ENCODE measurements at regions not wholly inside any gene's neighbourhood (a gene's known extent, or its start where the extent isn't known, plus 50 kb on each side); places are given as distances from the start of the nearest gene placed in this dataset.
"Not testable (repeated sequence)": the region's sequence is repeated elsewhere in the genome, so short reads cannot be mapped to it uniquely, and the experiment has no call there.

DNA sequence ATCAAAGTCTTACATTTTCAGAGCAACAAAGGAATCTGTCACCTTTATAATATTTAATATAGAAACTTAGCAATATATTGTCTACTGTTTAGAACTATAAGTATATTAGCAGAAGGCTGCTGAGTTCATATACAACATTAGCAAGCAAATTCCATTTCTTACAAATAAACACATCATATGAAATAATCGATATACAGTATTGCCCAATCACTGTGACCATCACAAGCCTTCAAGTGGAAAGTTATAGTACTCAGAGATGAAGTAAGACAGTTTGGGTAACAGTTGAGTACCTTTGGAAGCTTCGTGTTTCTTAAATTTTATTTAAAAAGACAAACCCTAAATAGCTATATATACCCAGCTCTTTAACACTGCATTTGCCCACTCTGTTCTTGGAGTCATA, 135.2 kb upstream of the IRX1 start:
- DNase-seq (ENCODE audit: low read depth, low spot score) = no peak

DNA sequence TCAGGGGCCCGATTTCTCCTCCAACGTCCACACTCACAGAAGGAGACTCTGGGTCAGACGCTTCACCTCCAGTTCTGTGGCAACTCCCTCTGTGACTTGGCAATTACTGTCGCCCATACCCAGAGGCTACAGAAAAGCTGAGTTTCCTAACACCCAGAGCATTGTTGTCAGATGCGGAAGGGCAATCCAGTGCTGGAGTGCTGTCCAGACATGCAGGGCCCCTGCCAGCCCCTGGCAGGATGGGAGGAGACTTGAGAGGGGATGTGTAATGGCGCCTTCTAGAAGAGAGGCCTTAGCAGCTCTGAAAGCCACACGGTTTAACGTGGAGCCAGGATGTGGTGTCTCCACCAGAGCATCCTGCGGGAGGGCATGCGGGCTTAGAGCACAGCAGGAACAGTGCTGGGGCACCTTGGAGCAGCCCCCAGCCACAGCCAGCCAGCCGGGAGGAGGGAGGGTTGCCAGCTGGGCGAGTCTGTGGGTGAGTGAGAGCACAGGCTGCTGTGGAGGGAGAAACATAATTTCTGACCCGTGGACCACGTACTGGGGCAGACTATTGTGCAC, 139.4 kb upstream of the IRX1 start:
- ChIA-PET CTCF (interaction anchor here (0.6 kb wide), 1 partner anchor 192 kb away, joined by 3 read pairs; no protein-coding TSS in a partner anchor), POLR2A (no interaction called here)
- Histone ChIP-seq H3K27me3 (ENCODE audit: control insufficient read depth, insufficient read depth, low read length) (no peaks in the 10 kb centered on the region), H3K9me3 (ENCODE audit: control insufficient read depth, insufficient read depth, low read depth, low read length) (no peaks in the 10 kb centered on the region), H3K36me3 (ENCODE audit: control insufficient read depth, insufficient read depth, low read length) (no peaks in the 10 kb centered on the region), H3K27ac (ENCODE audit: low read length) (no peak overlapping the region), H3K4me1 (ENCODE audit: control insufficient read depth, insufficient read depth, low read length) (no peaks in the 10 kb centered on the region), H3K4me3 (ENCODE audit: low read depth in 2 of 2, low read length in 2 of 2) (no peak overlapping the region)
- no peak for DNase-seq (ENCODE audit: low read depth, low spot score)
- in situ Hi-C loops (cut with HindIII; ENCODE audit: low pct_unique_long_range_greater_than_20kb, low sequenced_read_pairs) (no loop called here), intact Hi-C loops (cut with micrococcal nuclease; ENCODE audit: unreplicated experiment) (no loop called here)
- no peak for ATAC-seq
- BruUV-seq (replicated peaks) = no TSS peak
- TF ChIP-seq, protein P1, sequence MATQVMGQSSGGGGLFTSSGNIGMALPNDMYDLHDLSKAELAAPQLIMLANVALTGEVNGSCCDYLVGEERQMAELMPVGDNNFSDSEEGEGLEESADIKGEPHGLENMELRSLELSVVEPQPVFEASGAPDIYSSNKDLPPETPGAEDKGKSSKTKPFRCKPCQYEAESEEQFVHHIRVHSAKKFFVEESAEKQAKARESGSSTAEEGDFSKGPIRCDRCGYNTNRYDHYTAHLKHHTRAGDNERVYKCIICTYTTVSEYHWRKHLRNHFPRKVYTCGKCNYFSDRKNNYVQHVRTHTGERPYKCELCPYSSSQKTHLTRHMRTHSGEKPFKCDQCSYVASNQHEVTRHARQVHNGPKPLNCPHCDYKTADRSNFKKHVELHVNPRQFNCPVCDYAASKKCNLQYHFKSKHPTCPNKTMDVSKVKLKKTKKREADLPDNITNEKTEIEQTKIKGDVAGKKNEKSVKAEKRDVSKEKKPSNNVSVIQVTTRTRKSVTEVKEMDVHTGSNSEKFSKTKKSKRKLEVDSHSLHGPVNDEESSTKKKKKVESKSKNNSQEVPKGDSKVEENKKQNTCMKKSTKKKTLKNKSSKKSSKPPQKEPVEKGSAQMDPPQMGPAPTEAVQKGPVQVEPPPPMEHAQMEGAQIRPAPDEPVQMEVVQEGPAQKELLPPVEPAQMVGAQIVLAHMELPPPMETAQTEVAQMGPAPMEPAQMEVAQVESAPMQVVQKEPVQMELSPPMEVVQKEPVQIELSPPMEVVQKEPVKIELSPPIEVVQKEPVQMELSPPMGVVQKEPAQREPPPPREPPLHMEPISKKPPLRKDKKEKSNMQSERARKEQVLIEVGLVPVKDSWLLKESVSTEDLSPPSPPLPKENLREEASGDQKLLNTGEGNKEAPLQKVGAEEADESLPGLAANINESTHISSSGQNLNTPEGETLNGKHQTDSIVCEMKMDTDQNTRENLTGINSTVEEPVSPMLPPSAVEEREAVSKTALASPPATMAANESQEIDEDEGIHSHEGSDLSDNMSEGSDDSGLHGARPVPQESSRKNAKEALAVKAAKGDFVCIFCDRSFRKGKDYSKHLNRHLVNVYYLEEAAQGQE (IDR thresholded peaks at IDR 0.05; ENCODE audit: insufficient read depth in 1 of 2, low read depth in 2 of 2, low read length in 1 of 2) = no peak
- TF ChIP-seq TCF7L2 (IDR thresholded peaks at IDR 0.05; ENCODE audit: low read depth, low read length) (no peak), POLR2AphosphoS5 (IDR thresholded peaks at IDR 0.05; ENCODE audit: low read depth, low read length) (no peak), SIN3A (IDR thresholded peaks at IDR 0.05; ENCODE audit: borderline replicate concordance, insufficient read depth, low read depth, low read length) (no peak)
- TF ChIP-seq, protein P2, sequence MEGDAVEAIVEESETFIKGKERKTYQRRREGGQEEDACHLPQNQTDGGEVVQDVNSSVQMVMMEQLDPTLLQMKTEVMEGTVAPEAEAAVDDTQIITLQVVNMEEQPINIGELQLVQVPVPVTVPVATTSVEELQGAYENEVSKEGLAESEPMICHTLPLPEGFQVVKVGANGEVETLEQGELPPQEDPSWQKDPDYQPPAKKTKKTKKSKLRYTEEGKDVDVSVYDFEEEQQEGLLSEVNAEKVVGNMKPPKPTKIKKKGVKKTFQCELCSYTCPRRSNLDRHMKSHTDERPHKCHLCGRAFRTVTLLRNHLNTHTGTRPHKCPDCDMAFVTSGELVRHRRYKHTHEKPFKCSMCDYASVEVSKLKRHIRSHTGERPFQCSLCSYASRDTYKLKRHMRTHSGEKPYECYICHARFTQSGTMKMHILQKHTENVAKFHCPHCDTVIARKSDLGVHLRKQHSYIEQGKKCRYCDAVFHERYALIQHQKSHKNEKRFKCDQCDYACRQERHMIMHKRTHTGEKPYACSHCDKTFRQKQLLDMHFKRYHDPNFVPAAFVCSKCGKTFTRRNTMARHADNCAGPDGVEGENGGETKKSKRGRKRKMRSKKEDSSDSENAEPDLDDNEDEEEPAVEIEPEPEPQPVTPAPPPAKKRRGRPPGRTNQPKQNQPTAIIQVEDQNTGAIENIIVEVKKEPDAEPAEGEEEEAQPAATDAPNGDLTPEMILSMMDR (IDR thresholded peaks at IDR 0.05) = no peak

More for the DNA sequence above, 135.2 kb upstream of the IRX1 start:
- no TSS peak for BruUV-seq (replicated peaks)
- intact Hi-C loops (cut with micrococcal nuclease; ENCODE audit: unreplicated experiment) (no loop called here), in situ Hi-C loops (cut with HindIII; ENCODE audit: low pct_unique_long_range_greater_than_20kb, low sequenced_read_pairs) (no loop called here)
- no peak for ATAC-seq
- Histone ChIP-seq H3K4me3 (ENCODE audit: low read depth in 2 of 2, low read length in 2 of 2) (no peak overlapping the region), H3K36me3 (ENCODE audit: control insufficient read depth, insufficient read depth, low read length) (no peaks in the 10 kb centered on the region), H3K9me3 (ENCODE audit: control insufficient read depth, insufficient read depth, low read depth, low read length) (0 out of 2 replicates have a peak, but pooled peaks cover 2% of the 10 kb centered on the region), H3K4me1 (ENCODE audit: control insufficient read depth, insufficient read depth, low read length) (no peaks in the 10 kb centered on the region), H3K27me3 (ENCODE audit: control insufficient read depth, insufficient read depth, low read length) (no peaks in the 10 kb centered on the region), H3K27ac (ENCODE audit: low read length) (no peak overlapping the region)
- POLR2A ChIA-PET = no interaction called here
- TF ChIP-seq, protein P1 (IDR thresholded peaks at IDR 0.05; ENCODE audit: insufficient read depth in 1 of 2, low read depth in 2 of 2, low read length in 1 of 2) = no peak
- TF ChIP-seq, protein P2 (IDR thresholded peaks at IDR 0.05) = no peak
- TF ChIP-seq TCF7L2 (IDR thresholded peaks at IDR 0.05; ENCODE audit: low read depth, low read length) (no peak), POLR2AphosphoS5 (IDR thresholded peaks at IDR 0.05; ENCODE audit: low read depth, low read length) (no peak), SIN3A (IDR thresholded peaks at IDR 0.05; ENCODE audit: borderline replicate concordance, insufficient read depth, low read depth, low read length) (no peak)
- CTCF ChIA-PET = no interaction called here

DNA sequence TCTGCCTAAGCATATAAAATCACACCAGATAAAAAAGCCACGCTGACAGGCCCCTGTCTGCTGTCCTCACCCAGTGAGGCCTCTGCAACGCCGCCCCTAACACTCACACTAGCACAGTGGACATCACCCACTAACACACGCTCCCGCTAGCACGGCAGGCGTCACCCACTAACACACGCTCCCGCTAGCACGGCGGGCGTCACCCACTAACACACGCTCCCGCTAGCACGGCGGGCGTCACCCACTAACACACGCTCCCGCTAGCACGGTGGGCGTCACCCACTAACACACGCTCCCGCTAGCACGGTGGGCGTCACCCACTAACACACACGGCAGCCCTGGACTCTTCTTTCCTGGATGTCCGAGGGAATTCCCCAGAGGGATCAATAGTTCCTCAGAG, 141.6 kb upstream of the IRX1 start:
- H3K27me3 ChIP-seq (ENCODE audit: control insufficient read depth, insufficient read depth, low read length); POLR2A ChIA-PET; H3K9me3 ChIP-seq (ENCODE audit: control insufficient read depth, insufficient read depth, low read depth, low read length); H3K4me1 ChIP-seq (ENCODE audit: control insufficient read depth, insufficient read depth, low read length); ATAC-seq; CTCF ChIA-PET; intact Hi-C loops (cut with micrococcal nuclease; ENCODE audit: unreplicated experiment); in situ Hi-C loops (cut with HindIII; ENCODE audit: low pct_unique_long_range_greater_than_20kb, low sequenced_read_pairs); H3K36me3 ChIP-seq (ENCODE audit: control insufficient read depth, insufficient read depth, low read length); DNase-seq (ENCODE audit: low read depth, low spot score); H3K4me3 ChIP-seq (ENCODE audit: low read depth in 2 of 2, low read length in 2 of 2); H3K27ac ChIP-seq (ENCODE audit: low read length); BruUV-seq (replicated peaks): not testable (repeated sequence)

Measured in Panc1 (cell line).